B cell (primary cell): ENCODE measurements at regions not wholly inside any gene's neighbourhood (a gene's known extent, or its start where the extent isn't known, plus 50 kb on each side); places are given as distances from the start of the nearest gene placed in this dataset.

Experiments
- ATAC-seq: fragments of 200-7000 bp; cut with Tn5 transposase; one replicate; pipeline ENCODE4 v1.10.0; 2021; ENCODE audit warnings: low read depth, mild to moderate bottlenecking, moderate number of reproducible peaks, moderate library complexity
- CTCF ChIA-PET: fragments of 350-600 bp; sonication (Branson Sonifier 250); formaldehyde crosslinking; loops from one replicate; lab custom pipeline; 2021; ENCODE audit warnings: antibody characterized with exemption, inconsistent platforms; lab: Charles Lee
- POLR2A ChIA-PET: fragments of 350-600 bp; sonication (Branson Sonifier 250); formaldehyde crosslinking; loops from one replicate; lab custom pipeline; 2021; ENCODE audit warnings: antibody characterized with exemption; lab: Charles Lee
- DNase-seq: peaks from one replicate; pipeline ENCODE4 v3.0.0; 2013
- H2AFZ ChIP-seq: 2 replicates; pipeline ENCODE4 v1.6.1; 2012; ENCODE audit warnings: mild to moderate bottlenecking, low read depth, low read length; ENCODE audit not compliant: insufficient read depth, poor library complexity, severe bottlenecking
- H3K27ac ChIP-seq, 2 donors: 1 replicate in 1 of 2; 2 replicates in 1 of 2; pipeline ENCODE4 v1.5.1; 2012 to 2013; ENCODE audit warnings: low read length in 2 of 2, mild to moderate bottlenecking in 2 of 2, moderate library complexity in 1 of 2
- H3K27me3 ChIP-seq, 4 experiments: fragments of 200-600 bp in 1 of 4; sonication (generic) in 1 of 4; replicated peaks in 1 of 4; 1 replicate in 2 of 4; 2 replicates in 2 of 4; pipeline versions ENCODE4 v1.6.1 to v1.7.0; 2013 to 2016; ENCODE audit warnings: low read length in 3 of 4, mild to moderate bottlenecking in 2 of 4, mixed read lengths in 1 of 4, moderate library complexity in 1 of 4; ENCODE audit not compliant: insufficient read depth in 4 of 4, control insufficient read depth in 3 of 4; ENCODE audit errors: control extremely low read depth in 1 of 4
- H3K36me3 ChIP-seq, 2 experiments: replicated peaks in 1 of 2; 1 replicate in 1 of 2; 2 replicates in 1 of 2; pipeline versions ENCODE4 v1.6.1 to v1.7.1; 2013; ENCODE audit warnings: low read length in 1 of 2; ENCODE audit not compliant: insufficient read depth in 2 of 2, control insufficient read depth in 1 of 2; ENCODE audit errors: control extremely low read depth in 1 of 2, extremely low read depth in 1 of 2
- H3K4me1 ChIP-seq, 2 donors: fragments of 200-600 bp in 1 of 2; sonication (generic) in 1 of 2; 1 replicate in 1 of 2; 2 replicates in 1 of 2; pipeline versions ENCODE4 v1.5.1 to v1.6.1; 2013 to 2017; ENCODE audit warnings: low read length in 2 of 2; ENCODE audit not compliant: control insufficient read depth in 2 of 2, insufficient read depth in 2 of 2
- H3K4me2 ChIP-seq: replicated peaks from 2 replicates; pipeline ENCODE3; 2012; ENCODE audit warnings: mild to moderate bottlenecking, low read depth, low read length; ENCODE audit not compliant: poor library complexity, severe bottlenecking
- H3K4me3 ChIP-seq, 5 experiments: fragments of 200-600 bp in 1 of 5; sonication (generic) in 1 of 5; 1 replicate in 3 of 5; 2 replicates in 2 of 5; pipeline versions ENCODE4 v1.5.1 to v1.7.0; 2011 to 2016; ENCODE audit warnings: low read length in 4 of 5, mild to moderate bottlenecking in 4 of 5, low read depth in 2 of 5, control low read depth in 1 of 5, moderate library complexity in 1 of 5; ENCODE audit not compliant: insufficient read depth in 1 of 5; ENCODE audit errors: control extremely low read depth in 1 of 5, extremely low read depth in 1 of 5
- H3K79me2 ChIP-seq: fragments of 200-600 bp; sonication (generic); one replicate; pipeline ENCODE4 v1.6.0; 2016; ENCODE audit warnings: low read length; ENCODE audit not compliant: control insufficient read depth, insufficient read depth
- H3K9ac ChIP-seq: fragments of 200-600 bp; sonication (generic); 2 replicates; pipeline ENCODE4 v1.6.1; 2017; ENCODE audit warnings: mild to moderate bottlenecking, low read length, moderate library complexity
- H3K9me3 ChIP-seq, 3 donors: one replicate each; pipeline versions ENCODE4 v1.6.1 to v1.7.1; 2013; ENCODE audit warnings: low read length in 2 of 3; ENCODE audit not compliant: control insufficient read depth in 2 of 3, insufficient read depth in 1 of 3; ENCODE audit errors: control extremely low read depth in 1 of 3
- H4K20me1 ChIP-seq: 2 replicates; pipeline ENCODE4 v1.6.0; 2012; ENCODE audit warnings: mild to moderate bottlenecking, low read length; ENCODE audit not compliant: insufficient read depth, control insufficient read depth, poor library complexity, severe bottlenecking
- H3K27ac Mint-ChIP-seq: one replicate; pipeline ENCODE4 v1.8.0; 2021; ENCODE audit warnings: mixed read lengths
- H3K27me3 Mint-ChIP-seq: one replicate; pipeline ENCODE4 v1.8.0; 2021; ENCODE audit warnings: mixed read lengths
- H3K4me1 Mint-ChIP-seq: one replicate; pipeline ENCODE4 v1.8.0; 2021; ENCODE audit warnings: mixed read lengths
- H3K4me3 Mint-ChIP-seq: one replicate; pipeline ENCODE4 v1.8.0; 2021; ENCODE audit warnings: mixed read lengths
- H3K9me3 Mint-ChIP-seq: one replicate; pipeline ENCODE4 v1.8.0; 2022; ENCODE audit warnings: mixed read lengths; ENCODE audit not compliant: insufficient read depth
- CTCF ChIP-seq: fragments of 200-600 bp; IDR thresholded peaks from one replicate; pipeline ENCODE4 v1.8.0; 2022; ENCODE audit warnings: antibody characterized with exemption, mild to moderate bottlenecking
- EZH2 ChIP-seq: IDR thresholded peaks from 2 replicates; pipeline ENCODE4 v1.6.1; 2012; ENCODE audit warnings: borderline replicate concordance, low read depth, mild to moderate bottlenecking, moderate library complexity, low read length; ENCODE audit not compliant: insufficient read depth, poor library complexity, severe bottlenecking
- WGBS: methylation state at CpG from one replicate; pipeline ENCODE4 v1.1.5; 2013; ENCODE audit warnings: missing lambda C conversion rate; ENCODE audit not compliant: insufficient coverage; 5-methylcytosine and 5-hydroxymethylcytosine counted together
- intact Hi-C: fragments of 100-400 bp; cut with micrococcal nuclease; formaldehyde crosslinking; loops from one replicate; pipeline ENCODE4 v1.10.0; 2022

GRCh38 chr21:17032141-17032655 is 480.6 kb upstream of the CXADR start:
- H3K4me1 Mint-ChIP-seq, result no peaks in the 10 kb centered on the region
- H3K27me3 Mint-ChIP-seq, result no peaks in the 10 kb centered on the region
- Histone ChIP-seq H3K9me3 (peaks cover 0 to 12% (median 0%) of the 10 kb centered on the region in 3 donors), H3K4me3 (no peak overlapping the region), H3K36me3 (no peaks in the 10 kb centered on the region), H4K20me1 (no peaks in the 10 kb centered on the region), H2AFZ (no peak overlapping the region), H3K9ac (no peak overlapping the region), H3K79me2 (no peaks in the 10 kb centered on the region), H3K4me1 (no peaks in the 10 kb centered on the region), H3K4me2 (no peak overlapping the region), H3K27ac (no peak overlapping the region), H3K27me3 (no peaks in the 10 kb centered on the region)
- DNase-seq, result no peak
- no peak overlapping the region for H3K4me3 Mint-ChIP-seq
- POLR2A ChIA-PET, result no interaction called here
- TF ChIP-seq EZH2 (no peak), CTCF (no peak)
- intact Hi-C loops, result no loop called here
- CTCF ChIA-PET, result no interaction called here
- peaks cover 8% of the 10 kb centered on the region for H3K9me3 Mint-ChIP-seq
- no peak overlapping the region for H3K27ac Mint-ChIP-seq
- no peak for ATAC-seq
- 67% methylated on average over 1 of the region's 2 CpGs for WGBS

- no peak overlapping the region for H3K27ac Mint-ChIP-seq
- DNase-seq, result no peak
- TF ChIP-seq CTCF (no peak), EZH2 (no peak)
- no peaks in the 10 kb centered on the region for H4K20me1 ChIP-seq
- H2AFZ ChIP-seq, result no peak overlapping the region
- peaks cover 9% of the 10 kb centered on the region for H3K9me3 Mint-ChIP-seq
- intact Hi-C loops, result no loop called here
- H3K4me1 ChIP-seq, result no peaks in the 10 kb centered on the region
- no peak overlapping the region for H3K9ac ChIP-seq
- no peak overlapping the region for H3K4me3 ChIP-seq
- peaks cover 0 to 15% (median 4%) of the 10 kb centered on the region in 3 donors for H3K9me3 ChIP-seq
- no peak for ATAC-seq
- no peaks in the 10 kb centered on the region for H3K36me3 ChIP-seq
- no peak overlapping the region for H3K27ac ChIP-seq
- H3K4me1 Mint-ChIP-seq, result no peaks in the 10 kb centered on the region
- no peak overlapping the region for H3K4me2 ChIP-seq
- H3K27me3 Mint-ChIP-seq, result no peaks in the 10 kb centered on the region
- no peak overlapping the region for H3K4me3 Mint-ChIP-seq
- WGBS, result no CpG with 5 or more reads among the region's 3 CpGs
- H3K79me2 ChIP-seq, result no peaks in the 10 kb centered on the region
- CTCF ChIA-PET, result no interaction called here
- H3K27me3 ChIP-seq, result no peaks in the 10 kb centered on the region
- POLR2A ChIA-PET, result no interaction called here
Observed at GRCh38 chr21:17044696-17045095, 468.1 kb upstream of the CXADR start.
